CD4-positive, alpha-beta T cell treated with Interleukin-17A for 4 hours (primary cell): ENCODE measurements at regions not wholly inside any gene's neighbourhood (a gene's known extent, or its start where the extent isn't known, plus 50 kb on each side); places are given as distances from the start of the nearest gene placed in this dataset.
"Not testable (repeated sequence)": the region's sequence is repeated elsewhere in the genome, so short reads cannot be mapped to it uniquely, and the experiment has no call there.

Experiments
- DNase-seq: peaks from one replicate; pipeline ENCODE4 v3.0.0-alpha.2; 2020; ENCODE audit warnings: mixed read lengths

GRCh38 chrX:94854251-94854650, 1180.2 kb downstream of the FAM133A start:
- DNase-seq = no peak

- not testable (repeated sequence) for DNase-seq
Measured at GRCh38 chrX:94862470-94862869, 1188.5 kb downstream of the FAM133A start.

GRCh38 chrX:94871640-94872039, 1197.6 kb downstream of the FAM133A start:
- DNase-seq = no peak

GRCh38 chrX:94901849-94902248, 1227.8 kb downstream of the FAM133A start:
- DNase-seq = no peak

- DNase-seq = no peak
Measured at GRCh38 chrX:94908171-94908570, 1234.2 kb downstream of the FAM133A start.

GRCh38 chrX:94908648-94909047, 1234.6 kb downstream of the FAM133A start:
- no peak for DNase-seq

GRCh38 chrX:94914235-94914634, 1240.2 kb downstream of the FAM133A start:
- DNase-seq = no peak

GRCh38 chrX:94932278-94932965, 1258.4 kb downstream of the FAM133A start:
- DNase-seq = no peak

- DNase-seq = no peak
Measured at GRCh38 chrX:94936722-94937121, 1262.7 kb downstream of the FAM133A start.

GRCh38 chrX:94937491-94937890, 1263.5 kb downstream of the FAM133A start:
- DNase-seq = no peak

- DNase-seq = no peak
Measured at GRCh38 chrX:94942603-94943002, 1268.6 kb downstream of the FAM133A start.

GRCh38 chrX:94946137-94946536, 1272.1 kb downstream of the FAM133A start:
- DNase-seq = not testable (repeated sequence)

GRCh38 chrX:94961730-94962129, 1287.7 kb downstream of the FAM133A start:
- DNase-seq = no peak

GRCh38 chrX:94977562-94977961, 1303.6 kb downstream of the FAM133A start:
- DNase-seq = no peak

- no peak for DNase-seq
Measured at GRCh38 chrX:94977986-94978385, 1304.0 kb downstream of the FAM133A start.
